HG03432 (cell line): ENCODE measurements at regions not wholly inside any gene's neighbourhood (a gene's known extent, or its start where the extent isn't known, plus 50 kb on each side); places are given as distances from the start of the nearest gene placed in this dataset.

Experiments used
- ATAC-seq: cut with Tn5 transposase; IDR thresholded peaks from one replicate; pipeline ENCODE4 v1.9.1; 2021; ENCODE audit warnings: mild to moderate bottlenecking, moderate library complexity; ENCODE audit not compliant: unreplicated experiment

GRCh38 chr17:68749349-68750207, 148.4 kb upstream of the FAM20A start:
- no peak for ATAC-seq

GRCh38 chr17:68748381-68748780, 147.2 kb upstream of the FAM20A start:
- ATAC-seq, result no peak

GRCh38 chr17:68740555-68741447, 139.6 kb upstream of the FAM20A start:
- ATAC-seq, result no peak

- ATAC-seq, result no peak
These were observed 136.7 kb upstream of the FAM20A start for GRCh38 chr17:68737761-68738443.

- no peak for ATAC-seq
These were observed 133.8 kb upstream of the FAM20A start for GRCh38 chr17:68734931-68735330.

- ATAC-seq, result no peak
These were observed 133.2 kb upstream of the FAM20A start for GRCh38 chr17:68734187-68734900.

- ATAC-seq, result no peak
These were observed 132.3 kb upstream of the FAM20A start for GRCh38 chr17:68733241-68734176.

GRCh38 chr17:68732301-68732749, 131.2 kb upstream of the FAM20A start:
- ATAC-seq, result no peak

- ATAC-seq, result no peak
These were observed 130.3 kb upstream of the FAM20A start for GRCh38 chr17:68731465-68731864.

GRCh38 chr17:68719431-68719830, 118.3 kb upstream of the FAM20A start:
- no peak for ATAC-seq

GRCh38 chr17:68718926-68719325, 117.8 kb upstream of the FAM20A start:
- no peak for ATAC-seq

- ATAC-seq, result no peak
These were observed 117.3 kb upstream of the FAM20A start for GRCh38 chr17:68718465-68718864.

- no peak for ATAC-seq
These were observed 113.5 kb upstream of the FAM20A start for GRCh38 chr17:68714676-68715075.

- ATAC-seq, result no peak
These were observed 110.7 kb upstream of the FAM20A start for GRCh38 chr17:68711858-68712257.

- ATAC-seq, result no peak
These were observed 109.8 kb upstream of the FAM20A start for GRCh38 chr17:68710976-68711375.

GRCh38 chr17:68710035-68710780, 109.0 kb upstream of the FAM20A start:
- ATAC-seq, result no peak

GRCh38 chr17:68709461-68709860, 108.3 kb upstream of the FAM20A start:
- no peak for ATAC-seq

GRCh38 chr17:68707031-68707430, 105.9 kb upstream of the FAM20A start:
- no peak for ATAC-seq
